ENCODE measurements at regions not wholly inside any gene's neighbourhood (a gene's known extent, or its start where the extent isn't known, plus 50 kb on each side); places are given as distances from the start of the nearest gene placed in this dataset.

DNA sequence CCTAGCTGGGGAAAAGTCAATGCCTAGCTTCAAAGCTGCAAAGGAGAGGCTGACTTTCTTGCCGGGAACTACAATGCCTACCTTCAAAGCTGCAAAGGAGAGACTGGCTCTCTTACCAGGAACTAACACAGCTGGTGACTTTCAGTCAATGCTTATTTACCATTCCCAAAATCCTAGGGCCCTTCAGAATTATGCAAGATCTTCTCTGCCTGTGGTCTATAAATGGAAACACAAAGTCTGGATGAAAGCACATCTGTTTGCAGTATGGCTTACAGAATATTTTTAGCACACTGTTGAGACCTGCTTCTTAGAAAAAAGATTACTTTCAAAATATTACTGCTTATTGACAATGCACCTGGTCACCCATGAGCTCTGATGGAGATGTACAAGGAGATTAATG is 259.4 kb downstream of the PLK2 start:
- POLR2A ChIA-PET, result no interaction called here
- CTCF ChIA-PET, result interaction anchor here (1.7 kb wide), 1 partner anchor 14 kb away, joined by 5 read pairs; no protein-coding TSS in a partner anchor

DNA sequence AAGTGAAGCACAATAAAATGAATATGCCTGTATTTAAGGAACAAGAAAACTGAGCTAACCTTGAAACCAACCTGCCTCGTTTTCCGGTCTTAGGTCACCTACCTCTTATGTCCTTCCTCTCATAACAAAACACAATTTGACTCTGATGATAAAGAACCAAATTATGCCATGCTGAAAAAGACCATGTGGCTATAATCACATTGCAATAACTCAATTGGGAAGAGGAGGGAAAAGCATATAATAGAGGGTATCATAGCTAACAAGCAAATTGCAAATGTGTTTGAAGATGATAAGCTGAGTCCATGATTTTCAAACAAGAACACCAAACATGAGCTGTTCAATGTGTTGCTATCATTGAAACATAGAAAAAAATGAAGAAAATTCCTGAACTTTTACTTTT is 260.8 kb downstream of the PLK2 start:
- POLR2A ChIA-PET, result no interaction called here
- CTCF ChIA-PET, result interaction anchor here (1.7 kb wide), 1 partner anchor 16 kb away, joined by 5 read pairs; no protein-coding TSS in a partner anchor

More for the DNA sequence above, 259.4 kb downstream of the PLK2 start:
- DNase-seq, result no peak
- H3K27me3 ChIP-seq (replicated peaks in 2 of 5; ENCODE audit: control insufficient read depth in 4 of 5, insufficient read depth in 5 of 5, low read length in 4 of 5), result no peaks in the 10 kb centered on the region
- H3K4me3 ChIP-seq (ENCODE audit: control insufficient read depth in 1 of 7, extremely low read depth in 1 of 7, insufficient read depth in 4 of 7, low read depth in 2 of 7, low read length in 6 of 7), result no peak overlapping the region
- H3K4me1 ChIP-seq (ENCODE audit: control extremely low read depth in 1 of 4, control insufficient read depth in 4 of 4, insufficient read depth in 4 of 4, low read length in 3 of 4), result peaks cover 0 to 2% (median under 1%) of the 10 kb centered on the region in 4 experiments
- H3K36me3 ChIP-seq (ENCODE audit: control insufficient read depth in 4 of 4, insufficient read depth in 4 of 4, low read length in 3 of 4), result no peaks in the 10 kb centered on the region
- 89% methylated on average over 1 of the region's 1 CpG for WGBS (ENCODE audit: insufficient coverage)
- H3K9me3 ChIP-seq (ENCODE audit: control extremely low read depth in 1 of 5, control insufficient read depth in 4 of 5, insufficient read depth in 2 of 5, low read depth in 1 of 5, low read length in 4 of 5), result peaks cover 0 to 6% (median 3%) of the 10 kb centered on the region in 5 experiments
- no peak overlapping the region for H3K27ac ChIP-seq (ENCODE audit: insufficient read depth in 1 of 2, low read depth in 1 of 2, low read length in 2 of 2, poor library complexity in 1 of 2, severe bottlenecking in 2 of 2)

DNA sequence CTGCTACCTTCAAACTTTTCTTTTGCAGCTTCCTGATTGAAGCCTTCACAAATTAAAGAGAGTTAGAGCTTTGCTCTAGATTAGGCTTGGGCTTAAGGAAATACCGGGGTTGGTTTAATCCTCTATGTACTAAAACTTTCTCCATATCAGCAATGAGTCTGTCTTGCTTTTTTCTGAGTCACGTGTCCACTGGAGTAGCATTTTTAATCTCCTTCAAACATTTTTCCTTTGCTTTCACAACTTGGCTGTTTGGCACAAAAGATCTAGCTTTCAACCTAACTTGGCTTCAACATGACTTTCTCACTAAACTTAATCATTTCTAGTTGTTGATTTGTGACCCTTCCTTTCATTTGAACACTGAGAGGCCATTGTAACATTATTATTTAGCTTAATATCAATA is 261.6 kb downstream of the PLK2 start:
- H3K9me3 ChIP-seq (ENCODE audit: control extremely low read depth in 1 of 5, control insufficient read depth in 4 of 5, insufficient read depth in 2 of 5, low read depth in 1 of 5, low read length in 4 of 5), result peaks cover 0 to 6% (median 3%) of the 10 kb centered on the region in 5 experiments
- ChIA-PET POLR2A (no interaction called here), CTCF (no interaction called here)
- no peak overlapping the region for H3K27ac ChIP-seq (ENCODE audit: insufficient read depth in 1 of 2, low read depth in 1 of 2, low read length in 2 of 2, poor library complexity in 1 of 2, severe bottlenecking in 2 of 2)
- H3K4me3 ChIP-seq (ENCODE audit: control insufficient read depth in 1 of 7, extremely low read depth in 1 of 7, insufficient read depth in 4 of 7, low read depth in 2 of 7, low read length in 6 of 7), result no peak overlapping the region
- no peak for DNase-seq
- no peaks in the 10 kb centered on the region for H3K27me3 ChIP-seq (replicated peaks in 2 of 5; ENCODE audit: control insufficient read depth in 4 of 5, insufficient read depth in 5 of 5, low read length in 4 of 5)
- 90% methylated on average over 2 of the region's 2 CpGs for WGBS (ENCODE audit: insufficient coverage)
- H3K36me3 ChIP-seq (ENCODE audit: control insufficient read depth in 4 of 4, insufficient read depth in 4 of 4, low read length in 3 of 4), result no peaks in the 10 kb centered on the region
- peaks cover 0 to 2% (median 0%) of the 10 kb centered on the region in 4 experiments for H3K4me1 ChIP-seq (ENCODE audit: control extremely low read depth in 1 of 4, control insufficient read depth in 4 of 4, insufficient read depth in 4 of 4, low read length in 3 of 4)

More for the DNA sequence above, 260.8 kb downstream of the PLK2 start:
- Histone ChIP-seq H3K27me3 (replicated peaks in 2 of 5; ENCODE audit: control insufficient read depth in 4 of 5, insufficient read depth in 5 of 5, low read length in 4 of 5) (no peaks in the 10 kb centered on the region), H3K36me3 (ENCODE audit: control insufficient read depth in 4 of 4, insufficient read depth in 4 of 4, low read length in 3 of 4) (no peaks in the 10 kb centered on the region), H3K4me3 (ENCODE audit: control insufficient read depth in 1 of 7, extremely low read depth in 1 of 7, insufficient read depth in 4 of 7, low read depth in 2 of 7, low read length in 6 of 7) (no peak overlapping the region), H3K4me1 (ENCODE audit: control extremely low read depth in 1 of 4, control insufficient read depth in 4 of 4, insufficient read depth in 4 of 4, low read length in 3 of 4) (peaks cover 0 to 2% (median 0%) of the 10 kb centered on the region in 4 experiments), H3K9me3 (ENCODE audit: control extremely low read depth in 1 of 5, control insufficient read depth in 4 of 5, insufficient read depth in 2 of 5, low read depth in 1 of 5, low read length in 4 of 5) (peaks cover 0 to 6% (median 3%) of the 10 kb centered on the region in 5 experiments), H3K27ac (ENCODE audit: insufficient read depth in 1 of 2, low read depth in 1 of 2, low read length in 2 of 2, poor library complexity in 1 of 2, severe bottlenecking in 2 of 2) (no peak overlapping the region)
- no CpG with 5 or more reads among the region's 2 CpGs for WGBS (ENCODE audit: insufficient coverage)
- no peak for DNase-seq

DNA sequence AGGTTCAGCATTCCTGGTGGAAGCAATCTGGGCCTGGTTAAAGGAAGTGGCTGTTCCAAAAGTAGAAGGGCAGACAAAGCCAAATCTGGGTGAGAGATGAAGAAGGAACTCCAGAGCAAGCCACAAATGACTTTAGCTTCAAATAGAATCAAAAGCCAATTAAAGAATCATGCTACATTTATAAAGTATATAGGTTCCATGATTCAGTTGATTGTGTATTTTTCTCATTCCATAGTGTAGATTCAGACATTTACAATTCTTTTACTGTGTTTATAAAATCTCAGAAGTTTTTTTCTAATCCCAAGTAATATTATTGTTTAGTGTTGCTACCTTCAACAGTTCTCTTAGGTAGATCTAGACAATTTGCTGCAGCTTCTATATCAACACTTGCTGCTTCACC is 262.0 kb downstream of the PLK2 start:
- Histone ChIP-seq H3K4me3 (ENCODE audit: control insufficient read depth in 1 of 7, extremely low read depth in 1 of 7, insufficient read depth in 4 of 7, low read depth in 2 of 7, low read length in 6 of 7) (no peak overlapping the region), H3K27ac (ENCODE audit: insufficient read depth in 1 of 2, low read depth in 1 of 2, low read length in 2 of 2, poor library complexity in 1 of 2, severe bottlenecking in 2 of 2) (no peak overlapping the region), H3K9me3 (ENCODE audit: control extremely low read depth in 1 of 5, control insufficient read depth in 4 of 5, insufficient read depth in 2 of 5, low read depth in 1 of 5, low read length in 4 of 5) (peaks cover 0 to 6% (median 3%) of the 10 kb centered on the region in 5 experiments), H3K36me3 (ENCODE audit: control insufficient read depth in 4 of 4, insufficient read depth in 4 of 4, low read length in 3 of 4) (no peaks in the 10 kb centered on the region), H3K27me3 (replicated peaks in 2 of 5; ENCODE audit: control insufficient read depth in 4 of 5, insufficient read depth in 5 of 5, low read length in 4 of 5) (no peaks in the 10 kb centered on the region), H3K4me1 (ENCODE audit: control extremely low read depth in 1 of 4, control insufficient read depth in 4 of 4, insufficient read depth in 4 of 4, low read length in 3 of 4) (peaks cover 0 to 2% (median 0%) of the 10 kb centered on the region in 4 experiments)
- no peak for DNase-seq
- ChIA-PET CTCF (no interaction called here), POLR2A (no interaction called here)

DNA sequence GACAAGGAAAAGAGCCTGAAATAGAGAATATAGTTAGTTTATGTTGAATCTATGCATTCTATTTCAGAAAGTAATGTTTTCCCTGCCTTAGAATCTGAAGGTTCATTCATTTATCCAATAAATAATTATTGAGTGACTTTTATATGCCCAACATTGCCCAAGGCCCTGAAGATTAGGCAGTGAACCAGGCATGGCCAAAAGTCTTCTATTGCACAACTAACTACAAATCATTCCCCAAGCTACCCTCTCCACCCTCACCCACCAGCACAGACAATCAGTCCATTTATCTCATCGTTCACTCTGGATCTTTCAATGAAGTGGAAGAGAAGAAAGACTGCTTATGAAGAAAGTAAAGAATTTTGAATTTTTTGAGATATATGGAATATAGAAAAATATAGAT is 268.4 kb downstream of the PLK2 start:
- POLR2A ChIA-PET, result no interaction called here
- H3K4me1 ChIP-seq (ENCODE audit: control extremely low read depth in 1 of 4, control insufficient read depth in 4 of 4, insufficient read depth in 4 of 4, low read length in 3 of 4), result no peaks in the 10 kb centered on the region
- no peak overlapping the region for H3K27ac ChIP-seq (ENCODE audit: insufficient read depth in 1 of 2, low read depth in 1 of 2, low read length in 2 of 2, poor library complexity in 1 of 2, severe bottlenecking in 2 of 2)
- CTCF ChIA-PET, result no interaction called here
- no peaks in the 10 kb centered on the region for H3K36me3 ChIP-seq (ENCODE audit: control insufficient read depth in 4 of 4, insufficient read depth in 4 of 4, low read length in 3 of 4)
- H3K4me3 ChIP-seq (ENCODE audit: control insufficient read depth in 1 of 7, extremely low read depth in 1 of 7, insufficient read depth in 4 of 7, low read depth in 2 of 7, low read length in 6 of 7), result no peak overlapping the region
- peaks cover 0 to 6% (median 3%) of the 10 kb centered on the region in 5 experiments for H3K9me3 ChIP-seq (ENCODE audit: control extremely low read depth in 1 of 5, control insufficient read depth in 4 of 5, insufficient read depth in 2 of 5, low read depth in 1 of 5, low read length in 4 of 5)
- H3K27me3 ChIP-seq (replicated peaks in 2 of 5; ENCODE audit: control insufficient read depth in 4 of 5, insufficient read depth in 5 of 5, low read length in 4 of 5), result no peaks in the 10 kb centered on the region
- WGBS (ENCODE audit: insufficient coverage), result no CpG with 5 or more reads among the region's 1 CpG
- DNase-seq, result no peak

DNA sequence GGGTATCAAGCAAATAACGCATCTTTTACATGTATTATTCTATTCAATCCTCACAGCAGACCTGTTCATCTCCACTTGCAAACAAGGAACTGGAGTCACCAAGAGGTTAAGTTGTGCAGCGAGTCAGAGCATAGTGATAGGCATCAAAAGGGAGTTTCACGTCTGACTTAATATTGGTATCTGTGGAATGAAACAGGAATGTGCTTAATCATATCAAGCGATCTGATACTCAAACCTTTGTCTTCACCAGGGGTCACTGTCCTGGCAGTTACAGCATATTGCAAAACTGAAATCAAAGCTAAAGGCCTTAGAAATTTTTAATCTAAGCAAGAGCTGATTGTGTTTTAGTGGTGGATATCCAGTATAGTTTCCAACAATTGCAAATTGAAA is 271.6 kb downstream of the PLK2 start:
- 80% methylated on average over 2 of the region's 4 CpGs for WGBS (ENCODE audit: insufficient coverage)
- no peaks in the 10 kb centered on the region for H3K4me1 ChIP-seq (ENCODE audit: control extremely low read depth in 1 of 4, control insufficient read depth in 4 of 4, insufficient read depth in 4 of 4, low read length in 3 of 4)
- no peak overlapping the region for H3K27ac ChIP-seq (ENCODE audit: insufficient read depth in 1 of 2, low read depth in 1 of 2, low read length in 2 of 2, poor library complexity in 1 of 2, severe bottlenecking in 2 of 2)

DNA sequence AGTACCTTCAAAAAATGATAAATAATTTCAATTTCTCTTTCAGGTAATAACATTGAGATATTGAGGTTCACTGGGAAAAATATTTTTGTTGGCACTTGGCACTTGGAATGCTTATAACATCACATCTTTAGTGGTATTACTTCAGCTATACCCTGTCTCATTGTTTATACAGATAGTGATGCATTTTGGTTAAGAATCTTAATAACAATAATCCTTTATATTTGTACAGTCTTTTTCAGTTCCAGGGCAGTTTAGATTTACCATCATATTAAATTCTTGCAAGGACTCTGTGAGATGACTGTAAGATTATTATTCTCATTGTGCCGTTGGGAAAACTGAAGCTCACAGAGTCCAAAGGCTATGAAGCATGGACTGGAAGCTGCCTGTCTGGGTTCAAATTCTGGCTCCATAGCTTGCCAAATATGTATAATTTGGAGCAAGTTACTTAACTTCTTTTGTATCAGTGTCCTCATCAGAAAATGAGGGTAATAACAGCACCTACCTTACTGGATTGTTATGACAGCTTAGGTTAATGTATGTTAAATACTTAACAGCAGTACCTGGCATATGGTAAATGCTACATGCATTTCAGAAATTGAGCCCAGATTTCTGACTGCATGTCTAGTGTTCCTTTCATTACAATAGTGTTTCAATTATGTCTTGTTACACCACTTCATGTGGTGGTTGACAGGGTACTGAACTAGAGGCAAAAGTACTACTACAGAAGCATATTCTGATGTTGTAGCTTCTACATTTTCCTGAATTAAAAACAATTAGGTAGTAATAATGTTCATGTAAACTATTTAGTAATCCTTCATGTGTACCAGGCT is 272.2 kb downstream of the PLK2 start:
- POLR2A ChIA-PET, result no interaction called here

More for the DNA sequence above, 271.6 kb downstream of the PLK2 start:
- ChIA-PET POLR2A (no interaction called here), CTCF (interaction anchor here (0.9 kb wide), 1 partner anchor 272 kb away, joined by 3 read pairs; no protein-coding TSS in a partner anchor)
- DNase-seq, result no peak
- H3K9me3 ChIP-seq (ENCODE audit: control extremely low read depth in 1 of 5, control insufficient read depth in 4 of 5, insufficient read depth in 2 of 5, low read depth in 1 of 5, low read length in 4 of 5), result no peaks in the 10 kb centered on the region
- H3K4me3 ChIP-seq (ENCODE audit: control insufficient read depth in 1 of 7, extremely low read depth in 1 of 7, insufficient read depth in 4 of 7, low read depth in 2 of 7, low read length in 6 of 7), result no peak overlapping the region
- no peaks in the 10 kb centered on the region for H3K36me3 ChIP-seq (ENCODE audit: control insufficient read depth in 4 of 4, insufficient read depth in 4 of 4, low read length in 3 of 4)
- H3K27me3 ChIP-seq (replicated peaks in 2 of 5; ENCODE audit: control insufficient read depth in 4 of 5, insufficient read depth in 5 of 5, low read length in 4 of 5), result no peaks in the 10 kb centered on the region

More for the DNA sequence above, 272.2 kb downstream of the PLK2 start:
- no peaks in the 10 kb centered on the region for H3K9me3 ChIP-seq (ENCODE audit: control extremely low read depth in 1 of 5, control insufficient read depth in 4 of 5, insufficient read depth in 2 of 5, low read depth in 1 of 5, low read length in 4 of 5)
- CTCF ChIA-PET, result interaction anchor here (0.9 kb wide), 1 partner anchor 273 kb away, joined by 3 read pairs; no protein-coding TSS in a partner anchor
- 100% methylated on average over 1 of the region's 1 CpG for WGBS (ENCODE audit: insufficient coverage)
- H3K4me3 ChIP-seq (ENCODE audit: control insufficient read depth in 1 of 7, extremely low read depth in 1 of 7, insufficient read depth in 4 of 7, low read depth in 2 of 7, low read length in 6 of 7), result no peak overlapping the region
- H3K4me1 ChIP-seq (ENCODE audit: control extremely low read depth in 1 of 4, control insufficient read depth in 4 of 4, insufficient read depth in 4 of 4, low read length in 3 of 4), result no peaks in the 10 kb centered on the region
- no peaks in the 10 kb centered on the region for H3K36me3 ChIP-seq (ENCODE audit: control insufficient read depth in 4 of 4, insufficient read depth in 4 of 4, low read length in 3 of 4)
- DNase-seq, result no peak
- H3K27me3 ChIP-seq (replicated peaks in 2 of 5; ENCODE audit: control insufficient read depth in 4 of 5, insufficient read depth in 5 of 5, low read length in 4 of 5), result no peaks in the 10 kb centered on the region
- H3K27ac ChIP-seq (ENCODE audit: insufficient read depth in 1 of 2, low read depth in 1 of 2, low read length in 2 of 2, poor library complexity in 1 of 2, severe bottlenecking in 2 of 2), result no peak overlapping the region

Data from common myeloid progenitor, CD34-positive (primary cell).